H1 (cell line): ENCODE measurements at regions not wholly inside any gene's neighbourhood (a gene's known extent, or its start where the extent isn't known, plus 50 kb on each side); places are given as distances from the start of the nearest gene placed in this dataset.

Experiments
- CTCF ChIA-PET: fragments of 300-600 bp; sonication (Branson Sonifier 250); formaldehyde crosslinking; loops from one replicate; lab custom pipeline; 2021; ENCODE audit not compliant: partially characterized antibody; lab: Charles Lee
- POLR2A ChIA-PET: fragments of 300-600 bp; sonication (Branson Sonifier 250); formaldehyde crosslinking; loops from one replicate; lab custom pipeline; 2021; ENCODE audit warnings: inconsistent platforms; ENCODE audit not compliant: partially characterized antibody; lab: Charles Lee
- DNase-seq, 2 experiments: peaks; one replicate each; pipeline versions ENCODE4 v3.0.0 to v3.0.0-alpha.2; 2010 to 2022; ENCODE audit warnings: low spot score in 2 of 2, low read depth in 1 of 2, mixed read lengths in 1 of 2
- FAIRE-seq: peaks from 2 replicates; lab custom pipeline; 2011; peaks lifted over from hg19 to GRCh38; lab: Jason Lieb, UNC
- H2AFZ ChIP-seq: 2 replicates; pipeline ENCODE4 v1.8.1; 2012; ENCODE audit warnings: low read length, inconsistent platforms
- H2AK5ac ChIP-seq: 2 replicates; pipeline ENCODE4 v1.6.1; 2013; ENCODE audit warnings: low read depth, low read length
- H2BK120ac ChIP-seq: replicated peaks from 2 replicates; pipeline ENCODE3; 2013; ENCODE audit warnings: low read depth, low read length, inconsistent platforms
- H2BK12ac ChIP-seq: 2 replicates; pipeline ENCODE4 v1.6.1; 2013; ENCODE audit warnings: low read depth, low read length
- H2BK15ac ChIP-seq: 2 replicates; pipeline ENCODE4 v1.6.1; 2013; ENCODE audit warnings: low read length
- H2BK20ac ChIP-seq: 2 replicates; pipeline ENCODE4 v1.6.1; 2013; ENCODE audit warnings: low read length
- H2BK5ac ChIP-seq: 2 replicates; pipeline ENCODE4 v1.6.1; 2013; ENCODE audit warnings: low read depth, low read length
- H3K14ac ChIP-seq: 2 replicates; pipeline ENCODE4 v1.6.1; 2013; ENCODE audit warnings: inconsistent platforms; ENCODE audit not compliant: insufficient read length
- H3K18ac ChIP-seq: 2 replicates; pipeline ENCODE4 v1.6.1; 2013; ENCODE audit warnings: low read length; ENCODE audit errors: extremely low read depth
- H3K23ac ChIP-seq: 2 replicates; pipeline ENCODE4 v1.6.1; 2013; ENCODE audit warnings: inconsistent platforms; ENCODE audit not compliant: insufficient read length
- H3K23me2 ChIP-seq: 2 replicates; pipeline ENCODE4 v1.6.1; 2013; ENCODE audit warnings: low read depth, low read length
- H3K27ac ChIP-seq: 2 replicates; pipeline ENCODE4 v1.6.1; 2011; ENCODE audit warnings: low read depth, low read length, inconsistent platforms
- H3K27me3 ChIP-seq, 4 experiments: replicated peaks in 1 of 4; 1 replicate in 1 of 4; 2 replicates in 3 of 4; pipeline versions ENCODE4 v1.6.1 to v1.8.1; 2011 to 2013; ENCODE audit warnings: low read length in 3 of 4, mild to moderate bottlenecking in 3 of 4, inconsistent platforms in 2 of 4, mixed read lengths in 2 of 4, moderate library complexity in 1 of 4; ENCODE audit not compliant: control insufficient read depth in 3 of 4, insufficient read depth in 3 of 4; ENCODE audit errors: extremely low read depth in 1 of 4
- H3K36me3 ChIP-seq, 4 experiments: 2 replicates each; pipeline versions ENCODE4 v1.6.1 to v1.8.1; 2011 to 2013; ENCODE audit warnings: mild to moderate bottlenecking in 4 of 4, low read length in 3 of 4, moderate library complexity in 2 of 4, control low read depth in 1 of 4, inconsistent platforms in 1 of 4; ENCODE audit not compliant: insufficient read depth in 4 of 4, control insufficient read depth in 2 of 4
- H3K4ac ChIP-seq: replicated peaks from 2 replicates; pipeline ENCODE3; 2013; ENCODE audit warnings: low read length, low read depth, mixed read lengths, inconsistent platforms; ENCODE audit not compliant: insufficient read length
- H3K4me1 ChIP-seq, 4 experiments: replicated peaks in 1 of 4; 1 replicate in 1 of 4; 2 replicates in 3 of 4; pipeline versions ENCODE4 v1.6.1 to v1.8.1; 2011 to 2013; ENCODE audit warnings: low read length in 3 of 4, inconsistent platforms in 2 of 4, mixed read lengths in 1 of 4; ENCODE audit not compliant: insufficient read depth in 4 of 4, control insufficient read depth in 3 of 4
- H3K4me2 ChIP-seq, 2 experiments: 2 replicates each; pipeline versions ENCODE4 v1.6.1 to v1.8.1; 2011 to 2013; ENCODE audit warnings: low read depth in 2 of 2, low read length in 2 of 2, control low read depth in 1 of 2, inconsistent platforms in 1 of 2, mild to moderate bottlenecking in 1 of 2; ENCODE audit not compliant: insufficient read depth in 1 of 2
- H3K4me3 ChIP-seq, 4 experiments: fragments of 200-600, 300-600 bp in 1 of 4; sonication (generic), shearing (Covaris generic), sonication (Bioruptor Twin) in 1 of 4; 2 replicates each; pipeline versions ENCODE4 v1.5.1 to v1.8.1; 2011 to 2016; ENCODE audit warnings: low read length in 4 of 4, low read depth in 3 of 4, control low read depth in 2 of 4, inconsistent platforms in 2 of 4, mild to moderate bottlenecking in 2 of 4, mixed read lengths in 1 of 4, moderate library complexity in 1 of 4; ENCODE audit not compliant: insufficient read depth in 2 of 4; ENCODE audit errors: extremely low read depth in 1 of 4
- H3K56ac ChIP-seq: replicated peaks from 2 replicates; pipeline ENCODE3; 2013; ENCODE audit warnings: low read depth, mild to moderate bottlenecking, mixed read lengths, low read length, inconsistent platforms; ENCODE audit not compliant: insufficient read length
- H3K79me1 ChIP-seq: 2 replicates; pipeline ENCODE4 v1.6.1; 2013; ENCODE audit warnings: low read depth, low read length, control low read depth
- H3K79me2 ChIP-seq, 2 experiments: 2 replicates each; pipeline versions ENCODE4 v1.6.1 to v1.8.1; 2012 to 2013; ENCODE audit warnings: low read length in 2 of 2, mild to moderate bottlenecking in 2 of 2, inconsistent platforms in 1 of 2; ENCODE audit not compliant: insufficient read depth in 2 of 2, control insufficient read depth in 1 of 2
- H3K9ac ChIP-seq, 4 experiments: replicated peaks in 1 of 4; 1 replicate in 1 of 4; 2 replicates in 3 of 4; pipeline versions ENCODE4 v1.6.1 to v1.8.1; 2011 to 2013; ENCODE audit warnings: low read depth in 3 of 4, low read length in 3 of 4, control low read depth in 2 of 4, mild to moderate bottlenecking in 2 of 4, moderate library complexity in 2 of 4, inconsistent platforms in 1 of 4; ENCODE audit errors: extremely low read depth in 1 of 4
- H3K9me3 ChIP-seq, 2 experiments: 2 replicates each; pipeline versions ENCODE4 v1.6.1 to v1.8.1; 2012 to 2013; ENCODE audit warnings: mild to moderate bottlenecking in 2 of 2, moderate library complexity in 2 of 2, control low read depth in 1 of 2, inconsistent platforms in 1 of 2, low read depth in 1 of 2, low read length in 1 of 2, mixed read lengths in 1 of 2; ENCODE audit not compliant: insufficient read depth in 2 of 2
- H4K20me1 ChIP-seq, 2 experiments: replicated peaks in 1 of 2; 2 replicates each; pipeline versions ENCODE3 to v1.8.1; 2011 to 2013; ENCODE audit warnings: inconsistent platforms in 2 of 2, low read length in 2 of 2, mild to moderate bottlenecking in 1 of 2; ENCODE audit not compliant: insufficient read depth in 2 of 2, control insufficient read depth in 1 of 2
- H4K5ac ChIP-seq: 2 replicates; pipeline ENCODE4 v1.6.1; 2013; ENCODE audit warnings: low read length, low read depth, mixed read lengths, inconsistent platforms; ENCODE audit not compliant: insufficient read length
- H4K8ac ChIP-seq: 2 replicates; pipeline ENCODE4 v1.8.0; 2013; ENCODE audit warnings: mild to moderate bottlenecking, moderate library complexity, low read length, inconsistent platforms; ENCODE audit not compliant: insufficient read depth; ENCODE audit errors: extremely low read depth
- H4K91ac ChIP-seq: replicated peaks from 2 replicates; pipeline ENCODE3; 2013; ENCODE audit warnings: low read length, mixed read lengths, inconsistent platforms; ENCODE audit not compliant: insufficient read length
- CBX8 ChIP-seq: fragments of 300-800, 300-1000 bp; sonication (generic); IDR thresholded peaks from 2 replicates; pipeline ENCODE4 v1.7.1; 2016; ENCODE audit warnings: low read depth, low read length, borderline replicate concordance
- EGR1 ChIP-seq: IDR thresholded peaks from 2 replicates; pipeline ENCODE4 v1.6.1; 2011; ENCODE audit warnings: low read depth, low read length, borderline replicate concordance
- GTF2F1 ChIP-seq: IDR thresholded peaks from 2 replicates; pipeline ENCODE4 v1.6.1; 2012; ENCODE audit warnings: low read depth, low read length, improper control_type of control experiment, borderline replicate concordance
- SIN3A ChIP-seq, 2 experiments: IDR thresholded peaks in 1 of 2; conservative IDR thresholded peaks in 1 of 2; 2 replicates each; pipeline ENCODE4 v1.6.1; 2011 to 2012; ENCODE audit warnings: low read length in 2 of 2, improper control_type of control experiment in 1 of 2, low read depth in 1 of 2, mild to moderate bottlenecking in 1 of 2
- SIRT6 ChIP-seq: IDR thresholded peaks from one replicate; pipeline ENCODE4 v1.7.1; 2012; ENCODE audit warnings: low read length, inconsistent platforms
- SIX5 ChIP-seq: IDR thresholded peaks from 2 replicates; pipeline ENCODE4 v1.6.1; 2011; ENCODE audit warnings: mild to moderate bottlenecking, low read depth, low read length
- WGBS, 2 experiments: shearing (Covaris generic) in 1 of 2; methylation state at CpG; one replicate each; pipeline versions ENCODE4 v1.1.6 to v1.1.7; 2013 to 2015; ENCODE audit warnings: low lambda C conversion rate in 2 of 2, mixed read lengths in 2 of 2, inconsistent platforms in 1 of 2, low coverage in 1 of 2, missing lambda C conversion rate in 1 of 2; ENCODE audit not compliant: insufficient replicate concordance in 2 of 2, insufficient coverage in 1 of 2, insufficient read length in 1 of 2; ENCODE audit errors: extremely low coverage in 1 of 2, missing lambda C conversion rate in 1 of 2; 5-methylcytosine and 5-hydroxymethylcytosine counted together

DNA sequence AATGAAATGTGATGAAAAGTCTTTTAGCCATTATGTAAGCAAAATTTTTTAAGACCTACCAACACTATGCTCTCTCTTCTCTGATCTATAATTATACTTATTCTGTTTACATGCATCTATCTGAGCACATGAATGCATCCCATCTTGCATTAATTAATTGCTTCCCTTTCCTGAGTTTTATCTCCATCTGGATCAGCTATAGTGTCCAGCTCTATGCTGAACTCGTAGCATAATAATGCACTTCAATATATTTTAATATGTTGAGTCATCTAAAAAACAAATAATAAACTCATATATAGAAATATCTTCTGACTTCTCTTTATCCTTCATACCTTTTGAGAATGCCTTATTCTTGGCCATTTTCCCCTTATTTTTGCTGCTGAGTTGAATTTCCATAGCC lies 1097.8 kb downstream of the TTLL7 start:
- no peak for TF ChIP-seq EGR1
- no peak for TF ChIP-seq CBX8
- TF ChIP-seq SIRT6, result no peak
- TF ChIP-seq SIX5, result no peak
- TF ChIP-seq GTF2F1, result no peak
- TF ChIP-seq SIN3A (conservative IDR thresholded peaks at IDR 0.05 in 1 of 2, IDR thresholded peaks at IDR 0.05 in 1 of 2; ENCODE audit: low read depth in 1 of 2, low read length in 2 of 2), result no peak
- Histone ChIP-seq H3K4me2 (no peak overlapping the region), H3K18ac (no peak overlapping the region), H4K5ac (no peak overlapping the region), H2AFZ (no peak overlapping the region), H3K79me1 (no peaks in the 10 kb centered on the region), H2BK120ac (no peak overlapping the region), H3K23me2 (no peaks in the 10 kb centered on the region), H3K27ac (no peak overlapping the region), H3K9me3 (no peaks in the 10 kb centered on the region), H3K4me3 (no peak overlapping the region), H3K4ac (no peak overlapping the region), H3K56ac (no peak overlapping the region), H4K8ac (no peak overlapping the region), H2BK15ac (no peak overlapping the region), H2BK5ac (no peak overlapping the region), H3K4me1 (no peaks in the 10 kb centered on the region), H3K27me3 (no peaks in the 10 kb centered on the region), H4K91ac (no peak overlapping the region), H4K20me1 (no peaks in the 10 kb centered on the region), H3K79me2 (no peaks in the 10 kb centered on the region), H3K23ac (no peak overlapping the region), H2BK20ac (no peak overlapping the region), H3K36me3 (no peaks in the 10 kb centered on the region), H3K14ac (no peak overlapping the region), H3K9ac (no peak overlapping the region), H2BK12ac (no peak overlapping the region), H2AK5ac (no peak overlapping the region)
- ChIA-PET POLR2A (no interaction called here), CTCF (no interaction called here)
- 90% methylated on average over 1 of the region's 1 CpG; no CpG with 5 or more reads in 1 of the 2 experiments for WGBS, 2 experiments
- DNase-seq (no peak), FAIRE-seq (no peak)
